Caco-2 (cell line): ENCODE measurements at regions not wholly inside any gene's neighbourhood (a gene's known extent, or its start where the extent isn't known, plus 50 kb on each side); places are given as distances from the start of the nearest gene placed in this dataset.

Source experiments
- BruUV-seq: library from RNA; stranded (reverse); fragments of 400-500 nt; replicated peaks from 2 replicates; lab custom pipeline; 2021; lab: Mats Ljungman, UMichigan
- CTCF ChIA-PET: fragments of 300-600 bp; sonication (Branson Sonifier 250); formaldehyde crosslinking; loops from one replicate; lab custom pipeline; 2022; ENCODE audit warnings: antibody characterized with exemption; lab: Charles Lee
- POLR2A ChIA-PET: fragments of 300-600 bp; sonication (Branson Sonifier 250); formaldehyde crosslinking; loops from one replicate; lab custom pipeline; 2022; ENCODE audit warnings: antibody characterized with exemption; lab: Charles Lee
- DNase-seq, 2 experiments: peaks; one replicate each; pipeline versions ENCODE4 v3.0.0 to v3.0.0-alpha.2; 2020 to 2022
- H3K27me3 ChIP-seq: replicated peaks from 2 replicates; pipeline ENCODE4 v1.6.0; 2011; ENCODE audit warnings: low read length; ENCODE audit not compliant: control insufficient read depth, insufficient read depth
- H3K36me3 ChIP-seq: 2 replicates; pipeline ENCODE4 v1.5.1; 2011; ENCODE audit warnings: low read length; ENCODE audit not compliant: control insufficient read depth, insufficient read depth
- H3K4me1 ChIP-seq: fragments of 250-450 bp; sonication (Bioruptor Pico); 2 replicates; pipeline ENCODE4 v1.5.1; 2020; ENCODE audit warnings: mild to moderate bottlenecking
- H3K4me3 ChIP-seq: 2 replicates; pipeline ENCODE4 v1.5.1; 2011; ENCODE audit warnings: low read depth, mild to moderate bottlenecking, control low read depth, low read length
- H3K9me3 ChIP-seq: fragments of 250-450 bp; sonication (Bioruptor Pico); 2 replicates; pipeline ENCODE4 v1.5.1; 2020; ENCODE audit warnings: mild to moderate bottlenecking, moderate library complexity
- H3K27ac Mint-ChIP-seq: one replicate; pipeline ENCODE4 v1.8.0; 2022; ENCODE audit warnings: mixed read lengths; ENCODE audit not compliant: unreplicated experiment
- H3K27me3 Mint-ChIP-seq: one replicate; pipeline ENCODE4 v1.8.0; 2022; ENCODE audit warnings: mixed read lengths; ENCODE audit not compliant: insufficient read depth, unreplicated experiment
- H3K36me3 Mint-ChIP-seq: one replicate; pipeline ENCODE4 v1.8.0; 2022; ENCODE audit warnings: mild to moderate bottlenecking, mixed read lengths; ENCODE audit not compliant: insufficient read depth, unreplicated experiment
- H3K4me1 Mint-ChIP-seq: one replicate; pipeline ENCODE4 v1.8.0; 2022; ENCODE audit warnings: low read depth, mixed read lengths; ENCODE audit not compliant: unreplicated experiment
- H3K4me3 Mint-ChIP-seq: one replicate; pipeline ENCODE4 v1.8.0; 2022; ENCODE audit warnings: mild to moderate bottlenecking, moderate library complexity, mixed read lengths; ENCODE audit not compliant: unreplicated experiment
- H3K9me3 Mint-ChIP-seq: one replicate; pipeline ENCODE4 v1.8.0; 2022; ENCODE audit warnings: mixed read lengths; ENCODE audit not compliant: unreplicated experiment
- CTCF ChIP-seq, 2 experiments: fragments of 200-600 bp in 1 of 2; IDR thresholded peaks; 1 replicate in 1 of 2; 2 replicates in 1 of 2; pipeline versions ENCODE4 v1.5.1 to v1.8.0; 2011 to 2022; ENCODE audit warnings: antibody characterized with exemption in 1 of 2, control low read depth in 1 of 2, inconsistent platforms in 1 of 2, low read depth in 1 of 2, low read length in 1 of 2, mild to moderate bottlenecking in 1 of 2, moderate library complexity in 1 of 2; ENCODE audit not compliant: insufficient read depth in 1 of 2, severe bottlenecking in 1 of 2, unreplicated experiment in 1 of 2
- intact Hi-C: fragments of 100-400 bp; cut with micrococcal nuclease; formaldehyde crosslinking; loops from one replicate; pipeline ENCODE4 v1.10.0; 2022; ENCODE audit not compliant: unreplicated experiment

GRCh38 chr1:101366513-101367215 lies 129.8 kb downstream of the S1PR1 start:
- BruUV-seq: no TSS peak
- Mint-ChIP-seq H3K27me3 (no peaks in the 10 kb centered on the region), H3K4me3 (no peak overlapping the region), H3K4me1 (no peaks in the 10 kb centered on the region), H3K27ac (no peak overlapping the region), H3K36me3 (no peaks in the 10 kb centered on the region), H3K9me3 (no peaks in the 10 kb centered on the region)
- ChIA-PET POLR2A (interaction anchor here (0.5 kb wide), 1 partner anchor 17 kb away, joined by 3 read pairs; no protein-coding TSS in a partner anchor), CTCF (no interaction called here)
- Histone ChIP-seq H3K9me3 (no peaks in the 10 kb centered on the region), H3K27me3 (no peaks in the 10 kb centered on the region), H3K4me1 (no peaks in the 10 kb centered on the region), H3K36me3 (no peaks in the 10 kb centered on the region), H3K4me3 (no peak overlapping the region)
- no peak for TF ChIP-seq CTCF (IDR thresholded peaks at IDR 0.05; ENCODE audit: insufficient read depth in 1 of 2, low read depth in 1 of 2, low read length in 1 of 2, severe bottlenecking in 1 of 2, unreplicated experiment in 1 of 2)
- DNase-seq: no peak
- intact Hi-C loops: no loop called here

GRCh38 chr1:101367630-101368029 lies 130.8 kb downstream of the S1PR1 start:
- H3K9me3 Mint-ChIP-seq: no peaks in the 10 kb centered on the region
- no peaks in the 10 kb centered on the region for H3K27me3 ChIP-seq
- no peaks in the 10 kb centered on the region for H3K4me1 Mint-ChIP-seq
- H3K4me1 ChIP-seq: no peaks in the 10 kb centered on the region
- H3K9me3 ChIP-seq: no peaks in the 10 kb centered on the region
- no peaks in the 10 kb centered on the region for H3K36me3 ChIP-seq
- no peak for TF ChIP-seq CTCF (IDR thresholded peaks at IDR 0.05; ENCODE audit: insufficient read depth in 1 of 2, low read depth in 1 of 2, low read length in 1 of 2, severe bottlenecking in 1 of 2, unreplicated experiment in 1 of 2)
- no peaks in the 10 kb centered on the region for H3K27me3 Mint-ChIP-seq
- ChIA-PET CTCF (no interaction called here), POLR2A (no interaction called here)
- DNase-seq: no peak
- intact Hi-C loops: no loop called here
- H3K4me3 ChIP-seq: no peak overlapping the region
- no TSS peak for BruUV-seq
- H3K27ac Mint-ChIP-seq: no peak overlapping the region
- no peak overlapping the region for H3K4me3 Mint-ChIP-seq
- no peaks in the 10 kb centered on the region for H3K36me3 Mint-ChIP-seq

GRCh38 chr1:101370488-101370887 lies 133.7 kb downstream of the S1PR1 start:
- no peak overlapping the region for H3K4me3 ChIP-seq
- no peak for DNase-seq
- no peak overlapping the region for H3K4me3 Mint-ChIP-seq
- no peaks in the 10 kb centered on the region for H3K36me3 ChIP-seq
- ChIA-PET CTCF (no interaction called here), POLR2A (no interaction called here)
- H3K27ac Mint-ChIP-seq: no peak overlapping the region
- no peaks in the 10 kb centered on the region for H3K9me3 ChIP-seq
- BruUV-seq: no TSS peak
- no peak for TF ChIP-seq CTCF (IDR thresholded peaks at IDR 0.05; ENCODE audit: insufficient read depth in 1 of 2, low read depth in 1 of 2, low read length in 1 of 2, severe bottlenecking in 1 of 2, unreplicated experiment in 1 of 2)
- no peaks in the 10 kb centered on the region for H3K27me3 ChIP-seq
- no peaks in the 10 kb centered on the region for H3K4me1 ChIP-seq
- H3K36me3 Mint-ChIP-seq: no peaks in the 10 kb centered on the region
- no peaks in the 10 kb centered on the region for H3K4me1 Mint-ChIP-seq
- intact Hi-C loops: no loop called here
- H3K27me3 Mint-ChIP-seq: no peaks in the 10 kb centered on the region
- no peaks in the 10 kb centered on the region for H3K9me3 Mint-ChIP-seq
